Embryonic facial prominence (tissue), 1 donor: ENCODE measurements at regions not wholly inside any gene's neighbourhood (a gene's known extent, or its start where the extent isn't known, plus 50 kb on each side); places are given as distances from the start of the nearest gene placed in this dataset.
"Not testable (repeated sequence)": the region's sequence is repeated elsewhere in the genome, so short reads cannot be mapped to it uniquely, and the experiment has no call there.

Experiments
- DNase-seq: peaks from one replicate; pipeline ENCODE4 v3.0.0-alpha.2; 2016; ENCODE audit errors: extremely low spot score

GRCh38 chr1:105565006-105565405 lies 1491.5 kb upstream of the PRMT6 start:
- no peak for DNase-seq

- no peak for DNase-seq
These were observed 1470.7 kb upstream of the PRMT6 start for GRCh38 chr1:105585791-105586190.

GRCh38 chr1:105591681-105592080 lies 1464.8 kb upstream of the PRMT6 start:
- no peak for DNase-seq

GRCh38 chr1:105608713-105609112 lies 1447.8 kb upstream of the PRMT6 start:
- DNase-seq, result no peak

GRCh38 chr1:105626276-105626987 lies 1430.0 kb upstream of the PRMT6 start:
- no peak for DNase-seq

- DNase-seq, result not testable (repeated sequence)
These were observed 1425.2 kb upstream of the PRMT6 start for GRCh38 chr1:105631153-105631744.

GRCh38 chr1:105632342-105633196 lies 1423.9 kb upstream of the PRMT6 start:
- DNase-seq, result no peak

GRCh38 chr1:105636052-105636451 lies 1420.4 kb upstream of the PRMT6 start:
- no peak for DNase-seq

GRCh38 chr1:105641407-105641806 lies 1415.1 kb upstream of the PRMT6 start:
- DNase-seq, result no peak

GRCh38 chr1:105652109-105652508 lies 1404.4 kb upstream of the PRMT6 start:
- DNase-seq, result no peak

- DNase-seq, result no peak
These were observed 1401.4 kb upstream of the PRMT6 start for GRCh38 chr1:105655032-105655431.

GRCh38 chr1:105664495-105664894 lies 1392.0 kb upstream of the PRMT6 start:
- no peak for DNase-seq

GRCh38 chr1:105678334-105678733 lies 1378.1 kb upstream of the PRMT6 start:
- no peak for DNase-seq

- DNase-seq, result no peak
These were observed 1371.8 kb upstream of the PRMT6 start for GRCh38 chr1:105684714-105685113.

GRCh38 chr1:105686026-105686425 lies 1370.4 kb upstream of the PRMT6 start:
- no peak for DNase-seq

GRCh38 chr1:105686874-105687690 lies 1369.4 kb upstream of the PRMT6 start:
- no peak for DNase-seq

- no peak for DNase-seq
These were observed 1355.8 kb upstream of the PRMT6 start for GRCh38 chr1:105700723-105701122.

- no peak for DNase-seq
These were observed 1332.2 kb upstream of the PRMT6 start for GRCh38 chr1:105724286-105724685.

- DNase-seq, result no peak
These were observed 1325.8 kb upstream of the PRMT6 start for GRCh38 chr1:105730701-105731100.

- no peak for DNase-seq
These were observed 1320.1 kb upstream of the PRMT6 start for GRCh38 chr1:105736349-105736748.

- DNase-seq, result no peak
These were observed 1276.7 kb upstream of the PRMT6 start for GRCh38 chr1:105779727-105780126.

GRCh38 chr1:105785021-105785420 lies 1271.5 kb upstream of the PRMT6 start:
- no peak for DNase-seq
